ENCODE measurements at regions not wholly inside any gene's neighbourhood (a gene's known extent, or its start where the extent isn't known, plus 50 kb on each side); places are given as distances from the start of the nearest gene placed in this dataset.

GRCh38 chr11:62069374-62069773, 54.4 kb upstream of the INCENP start:
- Histone ChIP-seq H3K9ac (ENCODE audit: low read depth, low read length, poor library complexity, severe bottlenecking) (no peak overlapping the region), H3K4me2 (ENCODE audit: low read depth, low read length, poor library complexity, severe bottlenecking) (no peak overlapping the region), H3K79me2 (ENCODE audit: insufficient read depth, low read length) (no peaks in the 10 kb centered on the region), H2AFZ (ENCODE audit: low read length) (no peak overlapping the region), H3K36me3 (ENCODE audit: insufficient read depth, low read length) (no peaks in the 10 kb centered on the region), H3K9me2 (replicated peaks; ENCODE audit: low read depth, low read length) (no peaks in the 10 kb centered on the region), H3F3A (ENCODE audit: low read depth) (no peaks in the 10 kb centered on the region), H4K20me1 (ENCODE audit: insufficient read depth, low read length, poor library complexity, severe bottlenecking) (no peaks in the 10 kb centered on the region), H3K4me1 (ENCODE audit: insufficient read depth, low read length, poor library complexity, severe bottlenecking) (no peaks in the 10 kb centered on the region), H3K4me3 (ENCODE audit: low read length, poor library complexity, severe bottlenecking) (no peak overlapping the region), H3K9me3 (ENCODE audit: insufficient read depth, low read depth, low read length) (no peaks in the 10 kb centered on the region), H3K27me3 (ENCODE audit: insufficient read depth, low read length, poor library complexity, severe bottlenecking) (no peaks in the 10 kb centered on the region)
- TF ChIP-seq CTCF (conservative IDR thresholded peaks at IDR 0.05; ENCODE audit: low read length): no peak
- TF ChIP-seq EZH2phosphoT487 (IDR thresholded peaks at IDR 0.05; ENCODE audit: borderline replicate concordance): no peak

- H3K9me3 ChIP-seq (ENCODE audit: insufficient read depth, low read depth, low read length): no peaks in the 10 kb centered on the region
- H3K4me1 ChIP-seq (ENCODE audit: insufficient read depth, low read length, poor library complexity, severe bottlenecking): no peaks in the 10 kb centered on the region
- H3K36me3 ChIP-seq (ENCODE audit: insufficient read depth, low read length): no peaks in the 10 kb centered on the region
- no peak overlapping the region for H2AFZ ChIP-seq (ENCODE audit: low read length)
- no peak overlapping the region for H3K9ac ChIP-seq (ENCODE audit: low read depth, low read length, poor library complexity, severe bottlenecking)
- H3K9me2 ChIP-seq (replicated peaks; ENCODE audit: low read depth, low read length): no peaks in the 10 kb centered on the region
- no peaks in the 10 kb centered on the region for H3F3A ChIP-seq (ENCODE audit: low read depth)
- no peak overlapping the region for H3K4me2 ChIP-seq (ENCODE audit: low read depth, low read length, poor library complexity, severe bottlenecking)
- no peaks in the 10 kb centered on the region for H3K27me3 ChIP-seq (ENCODE audit: insufficient read depth, low read length, poor library complexity, severe bottlenecking)
- no peak overlapping the region for H3K4me3 ChIP-seq (ENCODE audit: low read length, poor library complexity, severe bottlenecking)
- H4K20me1 ChIP-seq (ENCODE audit: insufficient read depth, low read length, poor library complexity, severe bottlenecking): no peaks in the 10 kb centered on the region
- H3K79me2 ChIP-seq (ENCODE audit: insufficient read depth, low read length): no peaks in the 10 kb centered on the region
- no peak for TF ChIP-seq CTCF (conservative IDR thresholded peaks at IDR 0.05; ENCODE audit: low read length)
- TF ChIP-seq EZH2phosphoT487 (IDR thresholded peaks at IDR 0.05; ENCODE audit: borderline replicate concordance): no peak
Observed at GRCh38 chr11:62068730-62069129, 55.1 kb upstream of the INCENP start.

GRCh38 chr11:62067741-62068140, 56.1 kb upstream of the INCENP start:
- no peaks in the 10 kb centered on the region for H3K27me3 ChIP-seq (ENCODE audit: insufficient read depth, low read length, poor library complexity, severe bottlenecking)
- H3K9ac ChIP-seq (ENCODE audit: low read depth, low read length, poor library complexity, severe bottlenecking): no peak overlapping the region
- H3K9me3 ChIP-seq (ENCODE audit: insufficient read depth, low read depth, low read length): no peaks in the 10 kb centered on the region
- no peaks in the 10 kb centered on the region for H3K36me3 ChIP-seq (ENCODE audit: insufficient read depth, low read length)
- H4K20me1 ChIP-seq (ENCODE audit: insufficient read depth, low read length, poor library complexity, severe bottlenecking): no peaks in the 10 kb centered on the region
- no peak for TF ChIP-seq CTCF (conservative IDR thresholded peaks at IDR 0.05; ENCODE audit: low read length)
- no peak for TF ChIP-seq EZH2phosphoT487 (IDR thresholded peaks at IDR 0.05; ENCODE audit: borderline replicate concordance)
- H2AFZ ChIP-seq (ENCODE audit: low read length): no peak overlapping the region
- no peak overlapping the region for H3K4me3 ChIP-seq (ENCODE audit: low read length, poor library complexity, severe bottlenecking)
- H3K4me1 ChIP-seq (ENCODE audit: insufficient read depth, low read length, poor library complexity, severe bottlenecking): no peaks in the 10 kb centered on the region
- H3K79me2 ChIP-seq (ENCODE audit: insufficient read depth, low read length): no peaks in the 10 kb centered on the region
- no peak overlapping the region for H3K4me2 ChIP-seq (ENCODE audit: low read depth, low read length, poor library complexity, severe bottlenecking)
- no peaks in the 10 kb centered on the region for H3F3A ChIP-seq (ENCODE audit: low read depth)
- H3K9me2 ChIP-seq (replicated peaks; ENCODE audit: low read depth, low read length): no peaks in the 10 kb centered on the region
